Activated T-helper 17 cell treated with anti-CD3 and anti-CD28 coated beads, Interleukin-2, amount 50 U/mL, for 72 hours (primary cell): ENCODE measurements at regions not wholly inside any gene's neighbourhood (a gene's known extent, or its start where the extent isn't known, plus 50 kb on each side); places are given as distances from the start of the nearest gene placed in this dataset.
A peak's percentile ranks its signal among the peaks of the same experiment; 100 is the strongest.

ENCODE experiments used
- ATAC-seq: fragments of 150-1000 bp; cut with Tn5 transposase; replicated peaks from 2 replicates; pipeline ENCODE4 v1.10.0; 2021; ENCODE audit warnings: mild to moderate bottlenecking, moderate library complexity
- H3K27ac Mint-ChIP-seq: one replicate; pipeline ENCODE4 v1.8.0; 2022; ENCODE audit warnings: mixed read lengths
- H3K27me3 Mint-ChIP-seq: one replicate; pipeline ENCODE4 v1.8.0; 2022; ENCODE audit warnings: mixed read lengths
- H3K36me3 Mint-ChIP-seq: one replicate; pipeline ENCODE4 v1.8.0; 2022; ENCODE audit warnings: low read depth, mild to moderate bottlenecking, mixed read lengths
- H3K4me1 Mint-ChIP-seq: one replicate; pipeline ENCODE4 v1.8.0; 2022; ENCODE audit warnings: mixed read lengths
- H3K4me3 Mint-ChIP-seq: one replicate; pipeline ENCODE4 v1.8.0; 2022; ENCODE audit warnings: mild to moderate bottlenecking, mixed read lengths
- H3K9me3 Mint-ChIP-seq: one replicate; pipeline ENCODE4 v1.8.0; 2022; ENCODE audit warnings: mixed read lengths

GRCh38 chr14:86602263-86602662, 1072.3 kb downstream of the FLRT2 start:
- no peak for ATAC-seq

GRCh38 chr14:86601813-86602212, 1071.9 kb downstream of the FLRT2 start:
- ATAC-seq: no peak
- Mint-ChIP-seq H3K4me3 (no peak overlapping the region), H3K4me1 (no peaks in the 10 kb centered on the region)

More at GRCh38 chr14:86602263-86602662, 1072.3 kb downstream of the FLRT2 start:
- Mint-ChIP-seq H3K4me3 (no peak overlapping the region), H3K27me3 (no peaks in the 10 kb centered on the region), H3K27ac (no peak overlapping the region), H3K9me3 (peaks cover 13% of the 10 kb centered on the region), H3K4me1 (no peaks in the 10 kb centered on the region), H3K36me3 (no peaks in the 10 kb centered on the region)

GRCh38 chr14:86597279-86597678, 1067.3 kb downstream of the FLRT2 start:
- H3K36me3 Mint-ChIP-seq: no peaks in the 10 kb centered on the region
- peaks cover 4% of the 10 kb centered on the region for H3K9me3 Mint-ChIP-seq
- H3K27ac Mint-ChIP-seq: no peak overlapping the region
- no peak overlapping the region for H3K4me3 Mint-ChIP-seq
- peak; percentile 58 for ATAC-seq
- no peaks in the 10 kb centered on the region for H3K4me1 Mint-ChIP-seq
- H3K27me3 Mint-ChIP-seq: no peaks in the 10 kb centered on the region

More at GRCh38 chr14:86601813-86602212, 1071.9 kb downstream of the FLRT2 start:
- no peaks in the 10 kb centered on the region for H3K36me3 Mint-ChIP-seq
- peaks cover 13% of the 10 kb centered on the region for H3K9me3 Mint-ChIP-seq
- no peaks in the 10 kb centered on the region for H3K27me3 Mint-ChIP-seq
- no peak overlapping the region for H3K27ac Mint-ChIP-seq

GRCh38 chr14:86596024-86596423, 1066.1 kb downstream of the FLRT2 start:
- H3K4me1 Mint-ChIP-seq: no peaks in the 10 kb centered on the region
- H3K36me3 Mint-ChIP-seq: no peaks in the 10 kb centered on the region
- H3K4me3 Mint-ChIP-seq: peak overlapping the region; percentile 45

GRCh38 chr14:86575141-86575540, 1045.2 kb downstream of the FLRT2 start:
- ATAC-seq: no peak
- H3K36me3 Mint-ChIP-seq: no peaks in the 10 kb centered on the region
- H3K4me3 Mint-ChIP-seq: no peak overlapping the region
- peaks cover 3% of the 10 kb centered on the region for H3K9me3 Mint-ChIP-seq
- H3K27ac Mint-ChIP-seq: no peak overlapping the region
- H3K4me1 Mint-ChIP-seq: no peaks in the 10 kb centered on the region
- no peaks in the 10 kb centered on the region for H3K27me3 Mint-ChIP-seq

More at GRCh38 chr14:86596024-86596423, 1066.1 kb downstream of the FLRT2 start:
- Mint-ChIP-seq H3K27ac (peak overlapping the region; percentile 74), H3K9me3 (peaks cover 4% of the 10 kb centered on the region), H3K27me3 (no peaks in the 10 kb centered on the region)
- peak; percentile 90 for ATAC-seq

GRCh38 chr14:86574778-86575129, 1044.8 kb downstream of the FLRT2 start:
- no peak for ATAC-seq
- H3K9me3 Mint-ChIP-seq: peaks cover 3% of the 10 kb centered on the region
- no peaks in the 10 kb centered on the region for H3K4me1 Mint-ChIP-seq
- H3K36me3 Mint-ChIP-seq: no peaks in the 10 kb centered on the region
- no peak overlapping the region for H3K4me3 Mint-ChIP-seq
- no peaks in the 10 kb centered on the region for H3K27me3 Mint-ChIP-seq
- H3K27ac Mint-ChIP-seq: no peak overlapping the region

GRCh38 chr14:86574051-86574777, 1044.3 kb downstream of the FLRT2 start:
- Mint-ChIP-seq H3K4me1 (no peaks in the 10 kb centered on the region), H3K9me3 (peaks cover 3% of the 10 kb centered on the region), H3K36me3 (no peaks in the 10 kb centered on the region), H3K27me3 (no peaks in the 10 kb centered on the region), H3K27ac (no peak overlapping the region), H3K4me3 (no peak overlapping the region)
- ATAC-seq: no peak

GRCh38 chr14:86570371-86570770, 1040.4 kb downstream of the FLRT2 start:
- H3K4me1 Mint-ChIP-seq: no peaks in the 10 kb centered on the region
- no peak for ATAC-seq
- H3K4me3 Mint-ChIP-seq: no peak overlapping the region

GRCh38 chr14:86543521-86543920, 1013.6 kb downstream of the FLRT2 start:
- Mint-ChIP-seq H3K9me3 (peaks cover 3% of the 10 kb centered on the region), H3K36me3 (no peaks in the 10 kb centered on the region), H3K4me3 (no peak overlapping the region), H3K27ac (no peak overlapping the region), H3K27me3 (no peaks in the 10 kb centered on the region), H3K4me1 (no peaks in the 10 kb centered on the region)
- no peak for ATAC-seq

More at GRCh38 chr14:86570371-86570770, 1040.4 kb downstream of the FLRT2 start:
- Mint-ChIP-seq H3K36me3 (no peaks in the 10 kb centered on the region), H3K27ac (no peak overlapping the region), H3K27me3 (no peaks in the 10 kb centered on the region), H3K9me3 (no peaks in the 10 kb centered on the region)

- ATAC-seq: no peak
- Mint-ChIP-seq H3K27ac (no peak overlapping the region), H3K27me3 (no peaks in the 10 kb centered on the region), H3K9me3 (peaks cover 3% of the 10 kb centered on the region), H3K4me1 (no peaks in the 10 kb centered on the region), H3K4me3 (no peak overlapping the region), H3K36me3 (no peaks in the 10 kb centered on the region)
These were observed 1012.0 kb downstream of the FLRT2 start for GRCh38 chr14:86541972-86542371.

- Mint-ChIP-seq H3K4me3 (no peak overlapping the region), H3K27ac (no peak overlapping the region), H3K9me3 (peaks cover 2% of the 10 kb centered on the region), H3K4me1 (no peaks in the 10 kb centered on the region), H3K27me3 (no peaks in the 10 kb centered on the region), H3K36me3 (no peaks in the 10 kb centered on the region)
- no peak for ATAC-seq
These were observed 1010.8 kb downstream of the FLRT2 start for GRCh38 chr14:86540636-86541247.

GRCh38 chr14:86539361-86540070, 1009.6 kb downstream of the FLRT2 start:
- Mint-ChIP-seq H3K36me3 (no peaks in the 10 kb centered on the region), H3K4me1 (no peaks in the 10 kb centered on the region), H3K4me3 (no peak overlapping the region), H3K9me3 (no peaks in the 10 kb centered on the region), H3K27ac (no peak overlapping the region), H3K27me3 (no peaks in the 10 kb centered on the region)
- no peak for ATAC-seq

GRCh38 chr14:86533834-86534233, 1003.9 kb downstream of the FLRT2 start:
- Mint-ChIP-seq H3K9me3 (no peaks in the 10 kb centered on the region), H3K27ac (no peak overlapping the region), H3K27me3 (no peaks in the 10 kb centered on the region), H3K4me3 (no peak overlapping the region), H3K36me3 (no peaks in the 10 kb centered on the region), H3K4me1 (peaks cover 4% of the 10 kb centered on the region)
- ATAC-seq: peak; percentile 71

- peaks cover 4% of the 10 kb centered on the region for H3K4me1 Mint-ChIP-seq
- H3K27me3 Mint-ChIP-seq: no peaks in the 10 kb centered on the region
- no peak for ATAC-seq
- H3K27ac Mint-ChIP-seq: no peak overlapping the region
- no peaks in the 10 kb centered on the region for H3K36me3 Mint-ChIP-seq
- no peaks in the 10 kb centered on the region for H3K9me3 Mint-ChIP-seq
- no peak overlapping the region for H3K4me3 Mint-ChIP-seq
These were observed 1002.3 kb downstream of the FLRT2 start for GRCh38 chr14:86532219-86532618.

GRCh38 chr14:86530457-86530856, 1000.5 kb downstream of the FLRT2 start:
- Mint-ChIP-seq H3K36me3 (no peaks in the 10 kb centered on the region), H3K4me3 (no peak overlapping the region), H3K27ac (no peak overlapping the region), H3K4me1 (peaks cover 4% of the 10 kb centered on the region), H3K9me3 (peaks cover 4% of the 10 kb centered on the region), H3K27me3 (no peaks in the 10 kb centered on the region)
- ATAC-seq: no peak
